ENCODE measurements at regions not wholly inside any gene's neighbourhood (a gene's known extent, or its start where the extent isn't known, plus 50 kb on each side); places are given as distances from the start of the nearest gene placed in this dataset.

DNA sequence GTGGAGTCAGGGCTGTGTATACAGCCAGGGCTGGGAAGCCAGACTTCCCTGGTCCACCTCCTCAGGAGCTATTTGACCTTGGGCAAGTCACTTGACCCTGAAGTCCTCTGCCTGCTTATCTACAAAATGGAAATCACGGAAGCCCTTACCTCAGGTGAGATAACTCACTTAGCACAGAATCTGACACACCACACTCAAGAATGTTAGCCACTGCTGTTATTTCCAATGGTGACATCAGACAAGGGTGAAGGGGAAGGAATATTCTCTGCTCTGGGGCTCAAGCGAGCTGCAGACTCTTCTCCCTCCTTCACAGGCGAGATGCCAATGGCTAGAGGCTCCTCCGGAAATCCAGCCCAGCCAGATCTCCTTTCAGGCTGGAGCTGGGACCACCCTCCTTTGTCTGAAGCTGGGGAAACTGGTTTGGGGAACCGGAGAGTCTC, 189.6 kb downstream of the HAUS1 start:
- in situ Hi-C loops (cut with HindIII; ENCODE audit: low pct_unique_long_range_greater_than_20kb, low sequenced_read_pairs): no loop called here
- TF ChIP-seq JUND (IDR thresholded peaks at IDR 0.05; ENCODE audit: low read depth): no peak
- peak in 1 of 2 experiments; percentile 23 for DNase-seq (ENCODE audit: low read depth in 1 of 2, low spot score in 1 of 2)

DNA sequence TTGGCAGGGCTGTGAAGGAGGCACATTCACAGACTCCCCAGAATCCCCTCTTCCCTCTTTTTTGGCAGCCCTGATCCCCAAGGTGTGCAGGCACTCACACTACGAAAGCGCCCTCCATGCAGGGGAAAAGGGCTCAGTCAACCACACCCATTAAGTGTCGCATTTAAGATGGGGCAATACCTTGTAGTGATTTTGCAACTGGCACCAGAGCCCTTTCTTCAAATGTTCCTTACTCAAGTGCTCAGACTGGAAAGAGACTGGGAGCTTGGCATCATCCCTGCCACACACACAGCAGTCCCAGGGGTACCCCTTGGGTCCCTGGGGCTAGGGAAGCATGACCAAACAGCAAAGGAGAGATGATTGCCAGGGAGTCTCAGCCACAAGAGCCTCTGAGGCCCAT, 190.1 kb downstream of the HAUS1 start:
- no peak for TF ChIP-seq JUND (IDR thresholded peaks at IDR 0.05; ENCODE audit: low read depth)
- in situ Hi-C loops (cut with HindIII; ENCODE audit: low pct_unique_long_range_greater_than_20kb, low sequenced_read_pairs): no loop called here
- no peak for DNase-seq (ENCODE audit: low read depth in 1 of 2, low spot score in 1 of 2)

DNA sequence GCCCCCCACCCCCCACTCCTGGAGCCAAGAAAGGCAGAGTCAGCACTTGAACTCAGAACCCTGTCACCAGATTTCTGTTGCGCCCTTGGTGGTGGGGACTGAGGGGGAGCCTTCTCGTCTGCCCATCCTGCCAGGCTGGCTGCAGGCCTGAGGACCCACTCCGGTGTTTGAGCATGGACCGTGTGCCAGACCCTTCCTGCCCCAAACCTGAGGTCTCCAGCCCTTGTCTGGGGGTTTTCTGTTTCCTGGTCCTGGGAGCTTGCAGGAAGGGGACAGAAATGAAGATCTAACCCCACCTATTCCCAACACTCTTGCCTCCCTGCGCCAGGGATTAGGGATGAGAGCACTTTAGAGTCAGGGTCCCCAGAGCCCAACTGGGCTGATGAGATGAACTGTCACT, 190.6 kb downstream of the HAUS1 start:
- TF ChIP-seq JUND (IDR thresholded peaks at IDR 0.05; ENCODE audit: low read depth): no peak
- in situ Hi-C loops (cut with HindIII; ENCODE audit: low pct_unique_long_range_greater_than_20kb, low sequenced_read_pairs): no loop called here
- DNase-seq (ENCODE audit: low read depth in 1 of 2, low spot score in 1 of 2): no peak

DNA sequence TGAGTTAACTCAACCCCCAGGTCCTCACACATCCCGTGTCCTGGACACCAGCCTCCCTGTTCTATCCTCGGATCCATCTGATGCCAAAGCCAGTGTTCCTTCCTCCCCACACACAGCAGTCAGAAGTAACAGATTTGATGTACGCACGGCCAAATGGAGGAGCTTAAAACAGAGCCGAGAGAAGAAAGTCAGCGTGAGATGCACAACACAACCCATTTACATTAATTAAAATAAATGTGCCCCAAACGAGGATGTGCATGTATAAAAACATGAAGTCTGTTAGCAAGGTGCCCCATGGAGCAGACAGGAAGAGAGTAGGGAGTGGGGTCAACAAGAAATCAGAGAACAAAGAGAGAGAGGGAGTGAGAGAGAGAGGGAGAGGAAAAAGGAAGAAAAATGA, 191.2 kb downstream of the HAUS1 start:
- in situ Hi-C loops (cut with HindIII; ENCODE audit: low pct_unique_long_range_greater_than_20kb, low sequenced_read_pairs): no loop called here
- no peak for TF ChIP-seq JUND (IDR thresholded peaks at IDR 0.05; ENCODE audit: low read depth)
- no peak for DNase-seq (ENCODE audit: low read depth in 1 of 2, low spot score in 1 of 2)

DNA sequence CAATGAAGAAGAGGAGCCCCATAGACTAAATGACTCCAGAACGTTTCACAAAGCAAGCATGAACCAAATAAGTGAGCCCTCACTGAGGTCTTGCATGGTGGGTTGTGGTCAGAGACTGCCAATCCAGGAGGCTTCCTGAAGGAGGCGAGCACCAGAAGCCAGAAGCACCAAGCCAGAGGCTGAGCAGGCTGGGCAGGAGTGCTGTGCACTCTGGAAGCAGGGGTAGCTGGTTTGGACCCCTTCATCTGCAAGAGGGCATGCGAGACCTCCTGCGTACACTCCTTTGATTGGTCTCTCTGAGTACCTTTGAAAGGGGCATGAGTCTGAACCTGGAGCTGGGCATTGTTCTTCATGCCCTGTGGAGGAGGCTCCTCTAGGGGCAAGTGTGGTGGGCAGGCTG, 192.5 kb downstream of the HAUS1 start:
- DNase-seq (ENCODE audit: low read depth in 1 of 2, low spot score in 1 of 2): no peak
- no peak for TF ChIP-seq JUND (IDR thresholded peaks at IDR 0.05; ENCODE audit: low read depth)
- in situ Hi-C loops (cut with HindIII; ENCODE audit: low pct_unique_long_range_greater_than_20kb, low sequenced_read_pairs): no loop called here

DNA sequence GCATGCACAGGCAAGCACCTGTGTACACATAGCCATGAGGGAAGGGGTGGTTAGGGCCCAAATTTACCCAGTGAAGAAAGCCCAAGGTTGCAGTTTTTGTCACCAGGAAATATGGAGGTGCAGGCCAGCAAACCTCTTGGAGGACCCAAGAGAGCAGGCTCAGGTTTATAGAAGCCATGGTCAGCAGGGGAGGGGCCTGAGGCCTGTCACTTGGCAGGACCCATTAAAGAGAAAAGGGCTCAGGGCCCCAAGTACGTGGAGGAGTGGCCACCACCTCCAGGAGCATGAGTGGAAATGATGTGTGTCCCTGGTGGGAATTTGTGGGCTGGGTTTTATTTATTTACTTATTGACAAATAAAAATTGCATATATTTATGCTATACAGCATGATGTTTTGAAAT, 192.9 kb downstream of the HAUS1 start:
- in situ Hi-C loops (cut with HindIII; ENCODE audit: low pct_unique_long_range_greater_than_20kb, low sequenced_read_pairs): no loop called here
- no peak for DNase-seq (ENCODE audit: low read depth in 1 of 2, low spot score in 1 of 2)
- no peak for TF ChIP-seq JUND (IDR thresholded peaks at IDR 0.05; ENCODE audit: low read depth)

DNA sequence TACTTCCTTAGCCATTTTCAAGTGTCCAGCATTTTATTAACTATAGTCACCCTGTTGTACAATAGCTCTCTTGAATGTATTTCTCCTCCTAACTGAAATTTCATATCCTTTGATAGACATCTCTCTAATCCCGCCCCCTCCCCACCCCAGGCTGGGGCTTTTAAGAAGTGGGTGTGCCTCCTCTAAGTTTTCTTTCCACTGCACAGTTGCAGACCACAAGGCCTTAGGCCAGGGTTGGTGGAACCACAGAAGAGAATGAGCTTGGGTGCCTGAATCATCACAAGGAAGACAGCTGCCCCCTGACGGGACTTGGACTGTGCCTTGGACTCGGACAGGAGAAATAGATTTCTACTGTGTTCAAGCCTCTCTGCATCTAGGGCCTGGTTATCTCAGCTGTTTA, 193.4 kb downstream of the HAUS1 start:
- no peak for DNase-seq (ENCODE audit: low read depth in 1 of 2, low spot score in 1 of 2)
- TF ChIP-seq JUND (IDR thresholded peaks at IDR 0.05; ENCODE audit: low read depth): no peak
- in situ Hi-C loops (cut with HindIII; ENCODE audit: low pct_unique_long_range_greater_than_20kb, low sequenced_read_pairs): no loop called here

DNA sequence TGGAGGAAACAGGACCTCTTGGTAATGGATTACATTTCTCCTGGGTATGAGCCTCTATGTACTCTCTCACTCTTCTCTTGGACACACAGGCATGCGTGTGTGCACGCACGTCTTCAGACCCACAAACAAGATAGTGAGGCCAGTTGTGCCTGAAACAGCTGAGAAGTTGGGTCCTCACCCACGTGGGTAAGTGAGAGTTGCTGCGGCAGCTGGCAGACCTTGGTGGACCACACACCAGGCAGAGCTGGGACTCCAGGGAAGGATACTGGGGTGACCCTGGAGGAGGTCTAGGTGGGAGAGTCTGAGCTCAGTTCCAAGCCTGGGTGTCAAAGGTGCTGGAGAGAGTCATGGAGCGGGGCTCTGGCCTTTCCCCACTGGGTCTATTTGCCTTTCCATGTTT, 194.3 kb downstream of the HAUS1 start:
- in situ Hi-C loops (cut with HindIII; ENCODE audit: low pct_unique_long_range_greater_than_20kb, low sequenced_read_pairs): no loop called here
- no peak for TF ChIP-seq JUND (IDR thresholded peaks at IDR 0.05; ENCODE audit: low read depth)

DNA sequence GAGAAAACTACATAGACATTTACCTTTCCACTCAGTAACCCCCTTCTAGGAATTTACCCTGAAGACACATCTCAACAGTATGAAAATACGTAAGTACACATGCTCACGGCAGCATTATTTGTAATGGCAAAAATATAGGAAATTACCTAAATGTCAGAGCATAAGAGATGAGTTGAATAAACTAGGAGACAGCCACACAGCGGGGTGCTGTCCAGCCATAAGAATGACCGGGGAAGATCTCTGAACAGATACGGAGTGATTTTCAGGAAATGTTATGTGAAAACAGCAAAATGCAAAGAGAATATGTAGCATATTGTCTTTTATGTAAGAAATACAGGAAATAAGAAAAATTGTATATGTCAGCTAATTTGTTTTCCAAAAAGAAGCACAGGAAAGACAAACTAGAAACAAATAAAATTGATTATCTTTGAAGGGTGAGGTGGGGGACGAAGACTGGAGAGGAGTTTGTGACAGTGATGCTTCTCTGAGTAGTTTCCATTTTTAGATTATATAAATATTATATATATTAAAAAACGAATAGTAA, 195.4 kb downstream of the HAUS1 start:
- no peak for TF ChIP-seq JUND (IDR thresholded peaks at IDR 0.05; ENCODE audit: low read depth)
- DNase-seq (ENCODE audit: low read depth in 1 of 2, low spot score in 1 of 2): no peak
- in situ Hi-C loops (cut with HindIII; ENCODE audit: low pct_unique_long_range_greater_than_20kb, low sequenced_read_pairs): no loop called here

More for the DNA sequence above, 194.3 kb downstream of the HAUS1 start:
- DNase-seq (ENCODE audit: low read depth in 1 of 2, low spot score in 1 of 2): no peak

DNA sequence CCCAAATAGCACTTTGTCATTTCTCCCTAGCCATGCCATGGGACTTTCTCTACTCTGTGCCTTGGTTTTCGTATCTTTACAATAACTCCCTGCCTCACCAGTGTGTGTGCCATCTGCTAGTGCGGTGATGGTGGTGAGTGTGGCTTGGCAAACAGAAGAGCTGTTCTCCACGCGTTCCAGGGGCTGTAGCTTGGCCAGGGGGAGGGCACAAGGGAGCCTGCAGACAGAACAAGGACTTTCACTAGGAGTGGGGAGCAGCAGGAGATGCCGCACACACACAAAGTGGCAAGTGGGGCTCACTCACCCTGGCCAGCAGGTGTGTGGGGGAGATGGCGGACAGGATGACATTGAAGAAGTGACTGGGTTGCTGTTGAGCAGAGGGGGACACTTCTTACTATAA, 196.9 kb downstream of the HAUS1 start:
- TF ChIP-seq JUND (IDR thresholded peaks at IDR 0.05; ENCODE audit: low read depth): no peak
- in situ Hi-C loops (cut with HindIII; ENCODE audit: low pct_unique_long_range_greater_than_20kb, low sequenced_read_pairs): no loop called here
- no peak for DNase-seq (ENCODE audit: low read depth in 1 of 2, low spot score in 1 of 2)

DNA sequence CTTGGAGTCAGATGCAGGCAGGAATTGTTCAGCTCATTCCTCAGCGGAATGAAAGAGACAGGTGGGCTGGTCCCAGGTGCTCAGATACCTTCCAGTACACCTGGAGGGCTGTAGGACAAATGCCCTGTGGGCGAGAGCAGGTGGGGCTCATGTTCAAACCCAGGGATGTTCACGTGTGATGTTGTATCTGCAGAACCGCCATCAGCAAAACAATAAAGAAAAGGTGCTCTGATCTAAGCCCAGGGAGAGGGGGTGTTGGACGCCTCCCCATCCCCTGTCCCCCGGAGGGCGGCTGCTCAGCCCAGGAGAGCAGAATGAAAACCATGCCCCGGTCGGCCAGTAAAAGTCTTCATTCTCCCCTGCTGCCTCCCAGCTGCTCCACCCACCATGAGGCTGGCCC, 197.4 kb downstream of the HAUS1 start:
- no peak for DNase-seq (ENCODE audit: low read depth in 1 of 2, low spot score in 1 of 2)
- in situ Hi-C loops (cut with HindIII; ENCODE audit: low pct_unique_long_range_greater_than_20kb, low sequenced_read_pairs): no loop called here

DNA sequence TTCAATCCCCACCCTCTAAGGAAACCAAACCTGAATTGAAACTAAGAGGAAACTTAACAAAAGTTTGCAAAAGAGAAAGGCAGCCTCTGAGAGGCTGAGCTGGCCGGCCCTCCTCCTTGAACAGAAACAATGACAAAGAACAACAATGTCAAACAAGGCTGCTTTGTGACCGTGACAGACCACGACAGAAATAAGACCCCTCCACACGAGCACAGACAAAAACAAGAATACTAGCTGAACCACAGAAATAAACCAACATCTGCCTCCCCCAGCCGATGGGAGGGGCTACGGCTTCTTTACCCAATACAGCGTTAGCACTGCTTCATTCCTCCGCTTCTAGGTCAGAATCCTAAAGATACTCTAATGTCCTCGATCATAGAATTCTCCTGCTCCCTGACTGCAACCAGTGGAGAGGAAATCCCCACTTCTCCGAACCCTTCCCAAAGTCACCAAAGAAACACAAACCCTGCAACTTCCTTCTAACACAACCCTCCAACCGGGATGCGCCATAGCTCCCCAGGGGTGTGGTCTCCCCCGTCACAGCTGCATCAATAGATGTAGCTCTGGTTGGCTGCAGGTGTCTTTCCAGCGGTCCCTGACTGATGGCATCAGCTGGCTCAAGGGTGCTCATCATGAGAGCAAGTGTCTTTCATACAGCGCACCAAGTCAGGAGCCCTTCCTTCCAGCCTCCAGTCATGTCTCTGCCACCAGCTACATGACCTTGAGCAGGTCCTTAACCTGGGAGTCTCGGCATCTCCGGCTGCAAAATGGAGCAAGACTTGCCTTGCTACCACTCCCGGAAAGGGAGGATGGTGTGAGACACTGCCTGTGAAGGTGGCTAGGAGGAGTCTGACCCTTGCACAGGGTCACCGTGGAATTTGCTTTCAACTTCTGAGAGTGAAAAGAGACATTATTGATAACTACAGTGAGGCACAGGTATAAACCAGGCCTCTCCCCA, 198.6 kb downstream of the HAUS1 start:
- DNase-seq (ENCODE audit: low read depth in 1 of 2, low spot score in 1 of 2): no peak
- no peak for TF ChIP-seq JUND (IDR thresholded peaks at IDR 0.05; ENCODE audit: low read depth)
- in situ Hi-C loops (cut with HindIII; ENCODE audit: low pct_unique_long_range_greater_than_20kb, low sequenced_read_pairs): no loop called here

More for the DNA sequence above, 197.4 kb downstream of the HAUS1 start:
- no peak for TF ChIP-seq JUND (IDR thresholded peaks at IDR 0.05; ENCODE audit: low read depth)

DNA sequence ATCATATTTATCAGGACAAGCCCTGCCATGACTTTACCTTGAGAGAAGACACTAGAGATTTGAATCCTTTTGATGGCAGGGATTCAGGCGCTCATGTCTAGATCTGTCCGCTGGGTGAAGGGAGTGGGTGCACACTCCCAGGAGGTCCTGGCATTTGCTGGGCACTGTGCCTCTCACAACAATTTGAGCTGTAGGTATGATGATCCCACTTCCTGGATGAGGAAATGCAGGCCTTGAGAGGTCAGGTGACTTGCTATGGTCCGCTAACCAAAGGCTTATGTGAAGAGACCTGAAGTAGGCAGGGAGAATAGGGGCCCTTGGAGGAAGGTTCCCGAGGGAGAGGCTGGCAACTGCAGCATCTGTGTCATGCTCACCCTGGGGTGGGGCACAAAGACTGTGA, 206.1 kb downstream of the HAUS1 start:
- in situ Hi-C loops (cut with HindIII; ENCODE audit: low pct_unique_long_range_greater_than_20kb, low sequenced_read_pairs): no loop called here
- no peak for DNase-seq (ENCODE audit: low read depth in 1 of 2, low spot score in 1 of 2)
- no peak for TF ChIP-seq JUND (IDR thresholded peaks at IDR 0.05; ENCODE audit: low read depth)

Data from T47D (cell line).